GM18909 (cell line): ENCODE measurements at regions not wholly inside any gene's neighbourhood (a gene's known extent, or its start where the extent isn't known, plus 50 kb on each side); places are given as distances from the start of the nearest gene placed in this dataset.

Experiments
- ATAC-seq: cut with Tn5 transposase; IDR thresholded peaks from one replicate; pipeline ENCODE4 v1.9.1; 2021; ENCODE audit warnings: mild to moderate bottlenecking; ENCODE audit not compliant: unreplicated experiment, poor library complexity

- ATAC-seq: no peak
Observed at GRCh38 chr12:102542816-102543440, 62.6 kb upstream of the IGF1 start.

- ATAC-seq: no peak
Observed at GRCh38 chr12:102540815-102541385, 60.5 kb upstream of the IGF1 start.

GRCh38 chr12:102539651-102540553, 59.5 kb upstream of the IGF1 start:
- ATAC-seq: no peak

GRCh38 chr12:102535306-102535705, 54.9 kb upstream of the IGF1 start:
- no peak for ATAC-seq

GRCh38 chr12:102534899-102535298, 54.5 kb upstream of the IGF1 start:
- no peak for ATAC-seq

GRCh38 chr12:102533483-102534215, 53.3 kb upstream of the IGF1 start:
- ATAC-seq: no peak
